NCI-H446 treated with DMSO at 0.1 percent for 48 hours (cell line): ENCODE measurements at regions not wholly inside any gene's neighbourhood (a gene's known extent, or its start where the extent isn't known, plus 50 kb on each side); places are given as distances from the start of the nearest gene placed in this dataset.

Experiments
- DNase-seq: peaks from one replicate; lab custom pipeline; 2025; lab: John Stamatoyannopoulos, UW

DNA sequence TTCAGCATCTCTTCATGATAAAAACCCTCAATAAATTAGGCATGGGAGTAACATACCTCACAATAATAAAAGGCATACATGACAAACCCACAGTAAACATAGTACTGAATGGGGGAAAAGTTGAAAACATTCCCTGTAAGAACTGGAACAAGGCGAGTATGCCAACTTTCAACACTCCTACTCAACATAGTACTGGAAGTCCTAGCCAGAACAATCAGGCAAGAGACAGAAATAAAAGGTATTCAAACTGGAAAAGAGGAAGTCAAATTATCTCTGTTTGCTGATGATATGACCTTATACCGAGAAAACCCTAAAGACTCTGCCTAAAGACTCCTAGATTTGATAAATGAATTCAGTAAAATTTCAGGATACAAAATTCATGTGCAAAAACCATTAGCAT lies 167.6 kb downstream of the TMEM38B start:
- no peak for DNase-seq

DNA sequence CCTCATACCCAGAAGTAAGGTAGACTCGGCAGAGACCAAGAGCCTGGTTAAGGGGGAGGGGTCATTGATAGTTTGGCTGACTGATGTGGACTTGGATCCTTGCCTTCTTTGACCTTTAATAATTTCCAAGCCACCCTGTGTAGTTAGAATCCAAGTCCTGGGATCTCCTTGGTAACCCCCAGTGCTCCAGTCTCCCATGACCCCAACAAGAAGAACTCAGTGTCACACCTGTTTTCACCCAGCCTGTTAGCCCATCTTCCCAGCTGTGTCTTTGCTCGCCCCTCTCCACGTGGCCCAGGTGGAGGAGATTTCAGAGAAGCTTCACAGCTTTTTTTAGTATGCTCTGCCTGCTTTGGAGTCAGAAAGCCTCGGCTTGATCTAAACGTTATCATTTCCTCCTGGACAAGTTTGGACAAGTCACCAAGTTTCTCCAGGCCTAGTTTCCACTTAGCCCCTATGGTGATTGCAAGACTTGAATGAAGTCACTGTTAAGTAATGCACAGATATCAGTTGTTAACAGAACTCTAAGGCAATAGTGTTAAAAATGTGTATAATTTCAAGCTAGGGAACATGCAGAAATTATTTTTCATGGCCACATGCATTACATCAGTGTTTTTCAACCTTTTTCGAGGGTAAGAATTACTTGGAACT lies 170.0 kb downstream of the TMEM38B start:
- no peak for DNase-seq

DNA sequence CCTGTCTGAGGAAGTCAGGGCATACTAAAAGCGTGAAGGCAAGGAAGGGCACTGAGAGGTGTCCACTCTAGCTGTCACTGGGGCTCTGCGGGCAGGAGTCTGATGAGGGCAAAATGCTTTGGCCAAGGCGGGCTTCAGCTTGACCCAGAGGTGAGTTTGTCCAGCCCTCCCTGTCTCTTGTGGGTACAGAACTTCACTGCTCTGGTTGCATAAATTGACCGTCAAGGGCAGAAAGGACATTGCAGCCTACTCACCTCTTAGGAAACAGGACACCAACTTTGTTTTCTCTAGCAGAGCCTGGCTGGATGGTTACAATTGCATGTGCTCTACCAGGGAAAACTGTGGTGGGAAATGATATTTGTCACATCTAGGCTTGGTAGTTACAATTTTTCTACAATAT lies 170.9 kb downstream of the TMEM38B start:
- DNase-seq = no peak

DNA sequence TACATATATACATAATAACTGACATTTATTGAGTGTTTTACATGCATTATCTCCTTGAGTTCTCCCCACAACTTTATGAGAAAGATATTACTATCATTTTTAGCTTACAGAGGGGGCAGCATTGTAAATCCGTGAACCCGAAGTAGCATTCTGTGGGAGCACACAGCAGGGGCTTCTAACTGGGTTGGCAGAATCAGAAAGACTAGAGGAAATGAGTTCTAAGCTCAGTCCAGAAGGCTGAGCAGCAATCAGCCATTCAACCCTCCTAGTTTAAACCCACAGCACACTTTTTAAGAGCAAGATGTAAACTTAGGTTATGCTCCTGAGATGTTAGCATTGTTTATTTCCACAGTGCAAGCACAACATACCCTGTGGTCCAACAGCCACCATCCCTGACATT lies 177.2 kb downstream of the TMEM38B start:
- DNase-seq = no peak

DNA sequence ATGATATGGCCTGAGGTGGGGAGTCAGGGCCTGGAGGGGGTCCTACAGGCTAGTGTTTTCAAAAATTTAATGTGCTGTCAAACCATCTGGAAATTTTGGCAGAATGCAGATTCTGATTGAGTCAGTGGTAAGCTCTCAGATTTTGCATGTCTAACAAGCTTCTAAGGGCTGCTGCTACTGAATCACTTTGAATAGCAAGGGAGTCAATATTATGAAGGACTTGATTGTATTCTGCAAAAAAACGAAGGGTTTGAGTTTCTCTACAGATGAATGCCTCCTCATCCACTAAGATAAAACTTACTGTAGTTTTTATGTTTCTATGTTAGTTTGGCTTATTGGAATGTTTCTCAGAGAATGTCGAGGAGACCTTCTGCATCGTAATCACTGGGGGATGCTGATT lies 179.5 kb downstream of the TMEM38B start:
- DNase-seq = no peak

DNA sequence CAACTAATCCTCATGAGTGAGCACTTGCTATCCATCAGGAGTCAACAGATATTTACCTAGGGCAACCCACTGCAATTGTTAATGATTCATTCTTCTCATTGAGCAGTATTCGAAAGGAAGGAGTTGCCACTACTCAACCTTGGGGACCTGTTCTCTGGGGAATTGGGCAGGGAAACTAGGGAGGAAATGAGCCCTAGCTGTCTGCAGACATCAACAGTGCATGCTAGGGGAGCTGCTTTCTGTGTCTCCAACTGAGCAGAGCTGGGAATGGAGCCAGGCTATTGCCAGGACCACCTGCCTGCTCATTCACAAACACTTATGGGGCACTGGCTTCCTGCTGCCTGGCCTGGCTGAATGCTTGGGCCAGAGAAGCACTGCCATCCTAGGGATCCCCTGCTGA lies 183.4 kb downstream of the TMEM38B start:
- peak; percentile 64 for DNase-seq

DNA sequence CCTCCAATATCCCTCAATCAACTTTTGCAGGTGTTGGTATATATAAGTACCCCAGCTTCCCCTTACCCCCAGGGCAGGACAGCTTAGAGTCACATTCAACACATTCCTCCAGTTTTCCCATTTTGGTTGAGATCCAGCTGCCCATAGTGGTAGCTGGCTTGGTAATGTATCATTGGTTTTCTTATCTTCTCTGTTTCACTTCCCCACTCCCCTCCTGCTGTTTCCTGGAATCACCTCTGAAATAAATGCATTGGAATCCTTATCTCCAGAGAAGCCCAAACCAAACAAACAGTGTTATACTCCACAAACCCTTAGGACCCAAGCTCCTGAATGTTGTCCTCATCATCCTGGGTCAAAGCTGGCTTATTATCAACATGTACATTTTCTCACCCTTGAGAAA lies 184.8 kb downstream of the TMEM38B start:
- DNase-seq = no peak

DNA sequence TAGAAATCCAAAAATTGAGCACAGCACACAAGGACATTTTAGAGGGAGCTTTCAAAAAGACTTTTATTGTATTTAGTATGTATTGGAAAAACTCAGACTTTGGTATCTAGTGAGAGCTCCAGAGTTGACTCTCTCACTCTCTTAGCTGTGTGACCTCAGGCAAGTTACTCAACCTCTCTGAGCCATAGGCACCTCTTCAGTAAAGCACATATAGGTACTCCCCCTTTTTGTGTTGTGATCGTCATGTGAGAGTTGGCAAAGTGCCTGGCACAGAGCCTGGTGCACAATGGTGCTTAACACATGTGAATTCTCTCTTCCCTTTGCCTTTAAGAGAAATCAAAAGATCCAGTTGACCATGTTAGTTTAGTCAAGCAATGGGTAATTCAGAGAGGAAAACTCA lies 186.2 kb downstream of the TMEM38B start:
- DNase-seq = no peak

DNA sequence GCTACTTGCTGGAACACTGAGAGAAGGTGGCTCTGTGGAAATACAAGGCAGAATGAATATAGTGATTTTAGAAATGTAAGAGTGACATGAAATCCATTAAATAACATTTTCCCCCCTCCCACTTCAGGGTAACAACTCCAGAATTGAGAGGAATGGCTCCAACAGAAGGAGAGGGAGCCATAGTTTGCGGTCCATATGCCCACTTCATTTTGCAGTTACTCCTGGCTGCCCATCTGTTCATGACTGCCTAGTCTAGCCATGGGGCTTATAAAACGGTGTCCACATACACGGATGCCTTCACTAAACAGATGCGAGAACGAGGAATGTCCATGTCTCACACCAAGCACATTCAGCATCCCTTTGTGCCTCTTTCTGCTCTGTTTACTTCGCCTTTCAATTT lies 186.7 kb downstream of the TMEM38B start:
- no peak for DNase-seq

DNA sequence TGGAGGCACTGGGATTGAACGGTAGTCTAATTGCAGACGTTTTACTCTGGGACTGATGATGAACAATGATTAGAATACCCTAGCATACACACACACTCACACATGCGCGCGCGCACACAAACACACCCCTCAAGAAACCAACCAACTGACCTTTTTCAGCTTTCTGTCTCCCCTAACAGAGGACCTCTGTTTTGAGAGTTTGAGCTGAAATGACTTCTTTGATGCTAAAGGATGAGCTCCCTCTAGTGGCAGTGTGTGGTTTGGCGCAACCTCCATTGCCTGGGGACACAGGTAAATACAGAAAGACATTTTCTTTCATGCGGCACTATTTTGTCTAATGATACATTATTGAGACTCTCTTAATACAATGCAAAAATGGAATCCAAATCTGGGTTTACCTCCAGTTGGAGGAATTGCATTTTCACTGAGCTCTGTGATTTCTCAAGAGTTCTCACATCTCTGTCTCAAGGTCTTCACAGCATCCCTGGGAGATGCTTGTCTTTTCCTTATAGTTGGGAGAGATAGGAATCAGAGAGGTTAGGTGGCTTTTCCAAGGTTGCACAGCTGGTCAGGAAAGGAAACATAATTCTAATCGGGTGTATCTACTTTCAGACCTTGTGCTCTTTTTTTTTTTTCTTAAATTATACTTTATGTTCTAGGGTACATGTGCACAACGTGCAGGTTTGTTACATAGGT lies 187.5 kb downstream of the TMEM38B start:
- DNase-seq = peak; percentile 4

DNA sequence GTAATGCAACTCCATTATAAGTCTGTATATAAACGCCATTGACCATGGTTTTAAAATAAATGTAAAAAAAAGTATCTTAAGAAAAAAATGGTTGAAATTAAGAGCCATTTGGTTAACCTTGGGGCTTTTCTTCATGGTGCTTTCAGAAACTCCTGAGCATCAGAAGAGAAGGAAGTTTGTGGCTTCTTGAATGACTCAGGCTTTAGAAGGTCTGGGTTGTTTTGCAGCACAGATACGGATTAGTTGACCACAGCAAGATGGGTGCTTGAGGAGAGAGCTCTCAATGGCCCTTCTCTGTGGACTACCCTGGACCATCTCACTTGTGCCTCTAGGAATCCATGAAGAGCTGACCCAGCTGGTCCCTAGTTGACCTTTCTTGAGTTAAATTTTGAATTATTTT lies 189.5 kb downstream of the TMEM38B start:
- no peak for DNase-seq

DNA sequence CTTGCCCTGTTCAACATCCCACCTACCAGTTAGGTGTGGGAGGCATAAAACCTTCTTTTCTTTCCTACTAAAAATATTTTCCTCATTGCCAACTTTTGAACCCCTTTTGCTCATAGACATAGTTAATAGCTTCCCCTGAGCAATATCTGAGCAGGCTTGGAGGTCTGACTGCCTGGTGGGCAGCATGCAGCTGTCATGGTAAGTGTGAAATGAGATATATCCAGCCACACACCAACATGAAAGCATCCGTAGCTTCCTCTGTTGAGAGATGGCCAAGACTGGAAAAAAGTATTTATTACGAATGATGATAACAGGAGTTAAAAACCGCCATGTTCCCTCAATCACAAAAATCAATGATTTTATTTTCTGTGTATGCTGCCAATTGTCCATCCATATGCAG lies 190.1 kb downstream of the TMEM38B start:
- DNase-seq = no peak

DNA sequence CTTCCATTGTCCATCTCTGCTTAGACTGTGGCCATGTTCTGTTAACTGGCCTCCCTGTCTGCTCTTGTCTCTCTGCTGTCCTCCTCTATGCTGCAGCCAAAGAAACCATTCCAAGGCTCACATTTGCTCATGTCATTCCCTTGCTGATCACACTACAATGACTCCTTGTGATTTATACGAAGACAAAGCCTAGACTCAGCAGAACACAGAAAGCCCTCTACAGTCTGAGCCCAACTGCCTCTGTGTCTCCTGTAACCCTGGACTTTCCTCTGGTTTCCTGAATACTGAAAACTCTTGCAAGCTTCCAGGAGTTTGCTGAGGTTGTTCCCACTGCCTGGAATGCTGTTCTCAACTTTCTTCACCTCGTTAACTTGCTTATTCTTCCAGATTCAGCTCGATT lies 191.8 kb downstream of the TMEM38B start:
- DNase-seq = no peak

DNA sequence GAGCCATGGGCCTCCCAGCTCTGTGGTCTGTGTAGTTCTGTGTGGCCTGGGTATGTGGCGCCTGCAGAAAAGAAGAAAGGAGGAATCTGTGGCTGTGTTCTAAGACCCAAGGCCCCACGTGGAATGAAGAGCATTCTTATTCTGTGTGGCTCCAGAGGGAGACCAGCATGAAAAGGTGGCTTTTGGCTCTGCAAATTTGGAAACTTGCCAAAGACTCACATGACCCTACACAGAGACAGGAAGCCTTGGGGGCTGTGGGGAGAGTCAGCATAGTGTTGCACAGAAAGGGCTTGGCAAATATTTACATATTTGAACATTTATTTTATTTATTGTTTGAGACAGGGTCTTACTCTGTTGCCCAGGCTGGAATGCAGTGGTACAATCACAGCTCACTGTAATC lies 193.3 kb downstream of the TMEM38B start:
- no peak for DNase-seq

DNA sequence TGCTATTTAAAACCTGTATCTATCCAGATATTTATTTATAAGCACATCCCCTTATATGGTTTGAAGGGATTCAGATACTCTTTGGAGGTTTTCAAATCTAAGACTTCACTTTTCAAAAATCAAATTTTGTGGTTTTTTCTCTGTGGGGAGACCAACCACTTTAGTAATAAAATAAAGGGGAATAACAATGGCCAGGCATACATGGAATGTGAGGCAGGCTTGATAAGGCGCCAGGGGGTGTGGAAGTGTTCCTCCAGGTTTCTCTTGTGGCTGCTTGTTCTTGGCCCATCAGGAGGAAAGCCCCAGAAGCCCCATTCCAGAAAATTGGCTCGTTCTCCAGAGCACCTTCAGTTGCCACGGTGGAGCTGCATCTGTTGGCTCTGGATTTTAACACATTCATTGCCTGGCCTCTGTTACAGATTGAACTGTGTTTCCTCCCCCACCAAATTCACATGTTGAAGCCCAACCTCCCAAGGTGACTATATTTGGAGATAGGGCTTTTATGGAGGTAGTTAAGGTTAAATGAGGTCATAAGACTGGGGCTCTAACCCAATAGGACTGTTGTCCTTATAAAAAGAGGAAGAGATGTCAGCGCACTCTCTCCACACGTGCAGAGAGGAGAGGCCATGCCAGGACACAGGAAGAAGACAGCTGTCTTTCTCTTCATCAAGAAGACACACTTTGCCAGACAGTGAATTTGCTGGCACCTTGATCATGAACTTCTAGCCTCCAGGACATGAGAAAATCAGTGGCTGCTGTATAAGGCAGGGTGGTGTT lies 195.9 kb downstream of the TMEM38B start:
- DNase-seq = no peak

DNA sequence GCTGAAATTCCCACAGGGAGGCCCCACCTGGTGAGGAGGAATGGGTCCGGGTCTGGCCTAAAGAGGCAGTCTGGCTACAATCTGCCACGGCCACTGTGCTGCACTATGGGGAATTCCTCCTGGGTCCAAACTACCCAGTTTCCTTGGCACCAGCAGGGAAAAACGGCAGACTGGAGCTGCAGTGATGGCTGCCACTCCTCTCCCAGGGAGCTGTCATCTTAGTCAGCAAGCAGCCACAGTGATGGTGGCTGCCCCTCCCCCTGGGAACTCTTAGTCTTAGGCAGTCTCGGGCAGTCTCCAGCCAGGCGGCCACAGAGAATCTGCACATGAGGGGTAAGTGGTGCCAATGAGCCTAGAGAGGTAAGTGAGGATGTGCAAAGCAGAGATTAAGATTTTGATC lies 205.8 kb downstream of the TMEM38B start:
- no peak for DNase-seq

DNA sequence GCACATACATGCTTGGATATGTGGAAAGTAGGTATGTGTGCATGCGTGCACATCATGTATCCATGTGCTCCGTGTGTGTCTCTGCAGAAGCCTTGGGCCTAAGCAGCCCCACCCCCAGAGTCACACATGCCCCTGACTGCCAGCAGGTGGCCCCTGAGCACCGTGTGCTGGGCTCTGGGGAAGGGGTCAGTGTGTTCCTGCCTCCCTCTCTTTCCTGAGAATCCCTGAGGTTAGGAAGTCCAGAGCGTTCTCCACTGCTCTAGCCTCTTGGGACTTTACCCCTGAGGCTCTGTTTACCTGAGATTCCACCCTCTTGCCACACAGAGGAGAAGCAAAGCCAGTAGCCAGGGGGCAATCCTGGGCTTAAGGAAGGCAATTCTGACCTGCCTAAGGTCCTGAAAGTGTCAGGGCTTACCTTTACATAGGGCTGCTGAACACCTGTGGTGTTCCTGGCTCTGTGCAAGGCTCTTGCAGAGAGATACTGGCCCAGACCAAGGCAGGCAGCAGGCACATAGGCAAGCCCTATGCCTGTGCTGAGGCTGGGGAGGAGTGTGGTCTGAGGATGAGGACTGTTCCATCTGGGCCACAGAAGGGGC lies 207.3 kb downstream of the TMEM38B start:
- peak; percentile 0 for DNase-seq

DNA sequence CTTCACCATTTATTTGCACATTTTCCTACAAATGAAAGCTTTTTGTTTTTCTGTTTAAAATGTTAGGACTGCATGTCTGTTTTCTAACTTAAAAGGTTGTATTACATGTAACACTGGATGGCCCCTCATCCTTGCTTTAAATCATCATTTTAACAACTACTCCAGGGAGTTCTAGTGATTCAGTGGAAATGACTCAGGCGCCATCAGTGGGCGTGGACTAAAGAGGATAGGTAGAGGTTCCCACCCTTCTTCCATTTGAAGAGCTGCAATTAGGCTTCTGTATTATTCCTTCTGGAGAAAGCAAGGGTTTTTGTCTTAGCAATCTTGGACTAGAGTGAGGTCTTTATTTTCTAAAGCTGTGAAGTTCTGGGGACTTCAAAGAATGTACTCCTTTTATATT lies 213.7 kb downstream of the TMEM38B start:
- no peak for DNase-seq

DNA sequence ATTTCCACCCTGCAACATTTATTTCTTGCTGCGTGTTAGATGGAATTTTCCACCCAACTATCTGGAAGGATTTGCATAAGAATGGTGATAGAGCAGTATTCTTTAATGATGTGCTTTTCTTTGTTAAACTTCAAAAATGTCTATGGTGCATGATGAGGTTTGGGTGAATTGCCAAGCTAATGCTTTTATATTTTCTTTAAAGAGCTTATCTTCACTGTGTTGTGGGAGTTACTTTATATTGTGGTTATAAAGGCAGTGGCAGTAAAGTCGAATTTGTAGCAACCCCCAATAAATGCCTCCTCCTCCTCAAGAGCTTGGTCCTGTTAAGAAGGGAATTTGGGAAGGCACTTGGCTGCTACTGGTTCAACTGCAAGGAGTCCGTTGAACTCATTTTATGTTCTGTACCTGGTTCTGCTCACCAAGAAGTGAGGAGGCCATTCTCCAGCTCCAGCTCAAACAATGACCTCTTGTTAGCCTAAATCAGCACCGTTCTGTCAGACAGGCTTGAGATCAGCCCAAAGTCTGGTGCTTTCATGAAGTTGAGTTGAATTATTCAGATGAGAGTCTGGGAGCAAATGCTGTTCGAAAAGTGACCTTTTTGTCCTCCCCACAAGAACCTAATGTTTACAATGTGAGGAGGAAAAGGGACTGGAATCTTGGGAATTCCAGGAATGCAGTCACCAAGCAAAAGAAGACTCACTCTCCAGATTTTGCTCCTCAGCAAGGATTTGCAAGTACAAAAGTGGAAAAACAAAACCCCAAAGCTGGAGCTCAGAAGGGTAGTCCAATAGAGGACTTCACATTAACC lies 217.0 kb downstream of the TMEM38B start:
- no peak for DNase-seq

DNA sequence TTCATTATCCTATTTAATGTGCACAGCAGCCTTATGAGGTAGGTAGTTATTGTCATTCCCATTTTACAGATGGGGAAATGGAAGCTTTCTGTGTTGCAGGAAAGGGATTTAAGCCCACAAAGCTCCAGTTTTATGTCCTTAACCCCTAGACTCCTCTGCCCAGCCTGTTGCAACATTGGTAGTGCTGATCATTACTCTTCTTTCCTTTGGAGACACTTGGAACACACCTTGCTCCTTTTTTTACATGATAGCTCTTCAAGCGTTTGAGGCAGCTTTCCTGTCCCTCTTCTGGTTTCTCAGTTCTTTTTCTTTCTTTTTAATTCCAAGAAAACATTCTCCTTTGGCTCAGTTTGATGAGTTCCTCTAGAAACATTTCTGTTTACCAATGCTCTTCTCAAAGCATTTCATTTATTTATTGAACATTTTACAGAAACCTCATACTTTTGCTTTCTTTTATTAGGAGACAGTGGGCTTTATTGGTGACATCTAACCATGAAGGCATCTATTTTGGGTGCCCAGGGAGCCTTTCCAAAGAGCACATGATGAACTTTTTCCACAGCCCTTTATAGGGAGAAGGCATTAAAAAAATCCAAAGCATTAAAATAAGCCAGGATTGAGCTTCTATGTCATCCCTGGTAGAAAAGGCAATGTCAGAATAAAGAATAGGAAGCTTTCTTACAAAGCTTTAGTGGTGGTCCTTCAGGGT lies 218.0 kb downstream of the TMEM38B start:
- DNase-seq = no peak

DNA sequence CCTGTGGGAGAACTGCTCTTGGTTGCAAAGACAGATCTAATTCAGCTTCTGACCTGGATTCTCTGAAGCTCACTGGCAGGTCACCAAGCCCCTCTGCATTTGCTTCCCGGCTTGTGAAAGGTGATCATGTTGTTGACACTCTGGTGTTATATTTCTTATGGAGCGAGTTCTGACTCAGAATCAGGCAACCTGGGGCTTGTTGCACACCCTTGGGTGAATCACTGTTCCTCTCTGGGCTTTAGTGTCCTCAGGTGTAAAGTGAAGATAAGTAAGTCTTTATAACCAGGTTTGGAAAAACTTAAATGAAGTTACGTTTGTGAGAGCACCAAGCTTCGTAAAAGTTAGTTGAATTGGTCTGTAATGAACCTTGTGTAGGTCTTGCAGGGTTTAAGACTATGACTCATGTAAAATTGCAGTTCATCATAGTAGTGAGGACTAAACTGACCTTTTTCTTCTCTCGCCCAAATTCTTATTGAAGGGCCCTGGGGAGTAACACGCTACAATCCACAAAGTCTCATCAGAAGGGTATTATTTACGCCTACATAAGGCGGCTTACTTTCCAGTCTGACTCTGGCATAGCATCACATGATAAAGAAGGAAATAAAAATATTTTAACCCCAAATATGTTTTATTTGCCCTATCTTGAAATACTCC lies 218.6 kb downstream of the TMEM38B start:
- DNase-seq = no peak
